GM21529 (cell line): ENCODE measurements at regions not wholly inside any gene's neighbourhood (a gene's known extent, or its start where the extent isn't known, plus 50 kb on each side); places are given as distances from the start of the nearest gene placed in this dataset.

Source experiments
- ATAC-seq: cut with Tn5 transposase; IDR thresholded peaks from one replicate; pipeline ENCODE4 v1.9.1; 2021; ENCODE audit not compliant: unreplicated experiment

GRCh38 chr12:91863702-91864101, 281.9 kb downstream of the BTG1 start:
- no peak for ATAC-seq

- ATAC-seq = no peak
Measured at GRCh38 chr12:91861554-91861953, 284.1 kb downstream of the BTG1 start.

- ATAC-seq = no peak
Measured at GRCh38 chr12:91859347-91859746, 286.3 kb downstream of the BTG1 start.

- no peak for ATAC-seq
Measured at GRCh38 chr12:91857813-91858542, 287.7 kb downstream of the BTG1 start.

GRCh38 chr12:91854725-91855124, 290.9 kb downstream of the BTG1 start:
- ATAC-seq = no peak

GRCh38 chr12:91853350-91854127, 292.1 kb downstream of the BTG1 start:
- no peak for ATAC-seq

- ATAC-seq = no peak
Measured at GRCh38 chr12:91852634-91853033, 293.0 kb downstream of the BTG1 start.

- ATAC-seq = no peak
Measured at GRCh38 chr12:91851741-91852477, 293.7 kb downstream of the BTG1 start.

GRCh38 chr12:91846466-91847055, 299.1 kb downstream of the BTG1 start:
- ATAC-seq = peak; percentile 75

- ATAC-seq = no peak
Measured at GRCh38 chr12:91845365-91845764, 300.3 kb downstream of the BTG1 start.

GRCh38 chr12:91841822-91842221, 303.8 kb downstream of the BTG1 start:
- no peak for ATAC-seq

- ATAC-seq = no peak
Measured at GRCh38 chr12:91836696-91837095, 308.9 kb downstream of the BTG1 start.

- no peak for ATAC-seq
Measured at GRCh38 chr12:91836264-91836663, 309.4 kb downstream of the BTG1 start.

- ATAC-seq = no peak
Measured at GRCh38 chr12:91835693-91836092, 310.0 kb downstream of the BTG1 start.

GRCh38 chr12:91833780-91834359, 311.8 kb downstream of the BTG1 start:
- ATAC-seq = no peak

GRCh38 chr12:91825999-91826398, 319.6 kb downstream of the BTG1 start:
- ATAC-seq = no peak

GRCh38 chr12:91824991-91825390, 320.7 kb downstream of the BTG1 start:
- ATAC-seq = no peak

- ATAC-seq = no peak
Measured at GRCh38 chr12:91819132-91819447, 326.6 kb downstream of the BTG1 start.

- no peak for ATAC-seq
Measured at GRCh38 chr12:91818227-91819131, 327.2 kb downstream of the BTG1 start.

- ATAC-seq = no peak
Measured at GRCh38 chr12:91817517-91817916, 328.1 kb downstream of the BTG1 start.
